HG03103 (cell line): ENCODE measurements at regions not wholly inside any gene's neighbourhood (a gene's known extent, or its start where the extent isn't known, plus 50 kb on each side); places are given as distances from the start of the nearest gene placed in this dataset.

Experiments used
- ATAC-seq: cut with Tn5 transposase; IDR thresholded peaks from one replicate; pipeline ENCODE4 v1.9.1; 2021; ENCODE audit warnings: low read depth; ENCODE audit not compliant: unreplicated experiment

DNA sequence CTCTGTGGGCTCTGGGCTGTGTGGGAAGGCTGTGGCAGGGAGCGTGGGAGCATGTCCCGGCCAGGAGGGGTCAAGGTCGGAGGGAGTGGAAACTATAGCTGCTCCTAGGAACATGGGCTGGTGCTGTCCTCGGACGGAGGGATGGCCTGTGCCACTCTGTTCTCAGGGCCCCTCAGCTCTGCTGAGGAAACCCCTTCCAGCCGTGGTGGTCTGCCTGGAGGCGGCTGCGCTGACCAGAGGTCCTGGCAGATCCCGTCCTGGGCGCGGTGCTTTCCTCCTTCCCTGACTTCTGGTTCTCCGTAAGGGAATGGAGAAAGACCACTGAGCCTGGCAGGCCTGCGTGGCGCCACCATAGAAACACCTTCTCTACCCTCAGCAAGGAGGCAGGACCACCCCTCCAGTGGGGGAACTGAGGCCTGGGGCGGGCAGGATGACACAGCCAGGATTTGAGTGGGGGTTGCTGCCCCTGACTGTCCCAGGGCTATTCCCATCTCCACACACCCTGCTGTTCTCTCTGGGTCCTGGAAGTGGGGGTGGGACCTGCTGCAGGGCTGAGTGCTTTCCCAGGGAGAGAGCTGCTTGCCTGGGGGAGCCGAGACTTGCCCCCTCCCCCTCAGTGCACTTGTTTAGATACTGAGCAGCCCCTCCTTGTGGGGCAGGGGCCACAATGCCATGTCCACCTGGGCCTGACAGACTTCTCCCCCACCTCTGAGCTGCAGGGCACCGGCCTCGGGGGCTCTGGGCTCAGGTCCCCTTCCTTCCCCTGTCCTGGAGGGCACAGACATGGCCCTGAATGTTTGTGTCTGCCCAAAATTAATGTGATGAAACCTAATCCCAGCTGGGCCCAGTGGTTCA lies 301.0 kb upstream of the HS6ST1 start:
- no peak for ATAC-seq

DNA sequence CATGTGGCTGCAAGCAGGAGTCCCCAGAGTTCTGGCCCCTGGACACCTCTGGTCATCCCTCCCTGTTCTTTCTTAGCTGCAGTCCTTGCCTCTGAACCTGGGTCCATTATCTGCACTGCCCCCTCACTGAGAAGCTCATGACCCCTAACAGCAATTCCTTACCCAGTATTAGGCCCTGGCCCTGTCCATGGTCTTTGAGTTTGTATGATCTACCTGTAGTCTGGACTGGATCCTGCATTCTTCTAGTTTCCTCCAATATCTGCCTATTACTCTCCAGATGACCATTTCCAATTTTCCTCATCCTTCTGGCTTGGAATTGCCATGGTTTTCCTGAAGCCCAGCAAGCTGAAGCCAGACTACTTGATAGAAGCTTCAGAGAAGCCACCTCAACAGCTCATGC lies 302.4 kb upstream of the HS6ST1 start:
- ATAC-seq, result no peak

GRCh38 chr2:128622371-128622770 lies 303.7 kb upstream of the HS6ST1 start:
- no peak for ATAC-seq

DNA sequence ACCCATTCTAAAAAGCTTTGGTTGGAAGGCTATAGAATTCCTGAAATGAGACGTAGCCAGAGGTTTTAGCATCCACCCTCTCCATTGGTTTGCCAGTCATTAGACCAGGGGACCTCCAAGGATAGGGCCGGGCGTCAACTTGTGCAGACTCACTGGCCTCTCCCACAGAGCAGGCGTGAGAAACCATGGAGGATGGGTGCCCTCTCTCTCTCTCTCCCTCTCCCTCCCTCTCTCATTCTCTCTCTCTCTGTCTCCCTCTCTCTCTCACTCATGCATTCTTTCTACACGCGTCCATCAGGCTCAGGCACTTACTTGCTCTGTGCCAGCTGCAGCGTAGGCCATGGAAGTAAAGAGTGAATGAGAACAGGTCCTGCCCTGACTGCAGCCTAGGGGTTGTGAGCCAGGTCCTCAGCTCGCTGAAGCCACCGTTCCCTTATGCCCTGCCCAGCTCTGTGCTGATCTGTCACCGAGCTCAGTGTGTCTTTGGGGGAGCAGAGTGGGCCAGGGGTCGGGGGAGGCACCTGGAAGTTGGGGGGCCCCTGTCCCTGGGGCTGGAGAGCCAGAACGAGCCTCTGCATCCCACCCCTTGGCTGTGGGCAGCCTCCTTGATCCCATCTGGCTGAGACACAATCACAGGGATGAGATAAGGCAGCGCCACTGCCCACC lies 304.4 kb upstream of the HS6ST1 start:
- no peak for ATAC-seq

GRCh38 chr2:128623776-128624761 lies 305.4 kb upstream of the HS6ST1 start:
- ATAC-seq, result peak; percentile 87

DNA sequence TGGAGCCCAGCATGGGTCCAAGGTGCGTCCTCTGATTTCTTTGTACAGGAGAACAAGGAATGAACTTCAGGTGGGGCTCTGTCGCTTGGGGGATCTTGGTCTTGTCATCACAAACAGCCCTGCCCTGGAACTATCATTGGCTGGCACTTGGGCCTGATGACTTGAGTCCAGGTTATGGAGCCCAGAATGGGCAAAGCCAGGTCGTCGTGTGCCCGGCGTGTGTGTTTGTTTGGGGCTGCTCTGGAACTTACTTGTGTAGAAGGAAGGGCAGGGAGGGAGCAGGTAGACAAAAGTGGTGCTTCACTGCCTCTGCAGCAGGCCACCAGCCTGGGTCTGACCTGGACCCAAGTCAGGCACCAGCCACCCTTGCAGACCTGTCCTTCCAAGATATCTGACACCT lies 306.3 kb upstream of the HS6ST1 start:
- no peak for ATAC-seq

DNA sequence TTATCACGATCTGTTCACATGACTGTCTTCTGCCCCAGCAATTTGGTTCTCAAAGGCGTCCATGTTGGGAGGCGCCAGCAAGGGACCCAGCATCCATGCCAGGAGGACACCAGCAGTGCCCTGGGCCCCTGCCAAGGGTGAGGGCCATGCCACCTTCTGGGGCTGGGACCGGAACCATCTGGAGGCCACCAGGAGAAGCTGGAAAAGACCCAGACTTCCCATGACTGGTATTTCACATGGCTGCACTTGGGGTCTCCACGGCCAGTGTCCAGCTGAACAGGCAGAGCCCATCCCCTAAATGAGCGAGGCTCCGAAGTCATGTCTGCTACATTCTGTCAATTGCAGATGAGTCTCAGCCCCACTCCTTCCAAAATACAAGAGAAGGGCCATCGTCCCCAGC lies 306.8 kb upstream of the HS6ST1 start:
- ATAC-seq, result no peak

DNA sequence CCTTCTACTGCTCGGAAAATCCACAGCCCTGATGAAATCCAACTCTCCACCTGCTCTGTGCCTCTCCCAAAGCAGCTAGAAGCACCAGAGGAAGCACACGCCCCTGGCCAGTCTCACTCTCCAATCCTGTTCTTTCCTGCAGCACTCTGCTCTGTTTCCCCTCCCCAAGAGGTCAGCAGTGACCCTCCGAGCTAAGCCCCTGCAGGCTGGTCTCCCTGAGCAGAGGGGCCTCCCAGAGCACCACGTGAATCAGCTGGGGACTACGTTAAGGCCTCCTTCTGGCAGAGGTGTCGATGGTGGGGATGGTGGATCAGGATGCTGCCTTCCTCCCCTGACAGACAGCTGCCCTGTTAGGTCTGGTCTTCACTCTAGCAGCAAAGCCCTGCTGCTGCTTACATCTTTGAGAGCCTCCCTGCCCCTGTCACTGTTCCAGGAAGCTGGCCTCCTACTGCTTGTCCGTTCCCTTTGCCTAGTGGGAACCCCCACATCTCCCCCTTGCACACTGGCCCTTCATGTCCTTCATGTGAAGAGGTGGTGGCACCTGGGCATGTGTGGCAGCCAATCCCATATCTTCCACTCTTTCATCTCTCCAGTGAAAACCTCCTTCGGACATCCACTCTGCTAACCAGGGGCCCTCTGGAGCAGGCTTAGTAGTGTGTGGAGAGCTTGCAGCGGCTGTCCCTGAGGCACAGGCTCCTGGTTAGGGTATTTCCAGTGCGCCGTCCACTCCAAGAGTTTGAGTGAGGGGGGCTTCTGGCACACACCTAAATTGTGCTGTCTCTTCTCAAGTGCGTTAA lies 307.5 kb upstream of the HS6ST1 start:
- ATAC-seq, result no peak

GRCh38 chr2:128626760-128627511 lies 308.3 kb upstream of the HS6ST1 start:
- ATAC-seq, result no peak

- ATAC-seq, result no peak
These were observed 309.5 kb upstream of the HS6ST1 start for GRCh38 chr2:128628206-128628605.

DNA sequence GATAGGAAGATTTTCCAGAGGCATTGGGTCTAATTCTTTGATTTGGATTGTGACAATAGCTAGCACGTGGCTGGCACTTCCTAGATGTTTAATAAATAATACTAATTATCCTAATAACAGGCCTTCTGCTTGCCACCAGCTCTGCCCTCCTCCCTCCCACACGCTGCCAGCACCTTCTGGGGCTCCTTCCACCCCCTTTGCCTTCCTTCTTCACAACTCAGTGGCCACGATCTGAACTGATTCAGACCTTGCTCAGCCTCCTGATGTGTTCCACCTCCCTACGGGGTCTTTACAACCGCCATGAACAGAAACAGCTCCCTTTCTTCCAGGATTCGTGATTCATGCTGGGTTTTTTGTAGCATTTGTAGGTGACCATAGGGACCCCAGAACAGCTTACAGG lies 310.3 kb upstream of the HS6ST1 start:
- ATAC-seq, result no peak

GRCh38 chr2:128630974-128631697 lies 312.5 kb upstream of the HS6ST1 start:
- ATAC-seq, result no peak

DNA sequence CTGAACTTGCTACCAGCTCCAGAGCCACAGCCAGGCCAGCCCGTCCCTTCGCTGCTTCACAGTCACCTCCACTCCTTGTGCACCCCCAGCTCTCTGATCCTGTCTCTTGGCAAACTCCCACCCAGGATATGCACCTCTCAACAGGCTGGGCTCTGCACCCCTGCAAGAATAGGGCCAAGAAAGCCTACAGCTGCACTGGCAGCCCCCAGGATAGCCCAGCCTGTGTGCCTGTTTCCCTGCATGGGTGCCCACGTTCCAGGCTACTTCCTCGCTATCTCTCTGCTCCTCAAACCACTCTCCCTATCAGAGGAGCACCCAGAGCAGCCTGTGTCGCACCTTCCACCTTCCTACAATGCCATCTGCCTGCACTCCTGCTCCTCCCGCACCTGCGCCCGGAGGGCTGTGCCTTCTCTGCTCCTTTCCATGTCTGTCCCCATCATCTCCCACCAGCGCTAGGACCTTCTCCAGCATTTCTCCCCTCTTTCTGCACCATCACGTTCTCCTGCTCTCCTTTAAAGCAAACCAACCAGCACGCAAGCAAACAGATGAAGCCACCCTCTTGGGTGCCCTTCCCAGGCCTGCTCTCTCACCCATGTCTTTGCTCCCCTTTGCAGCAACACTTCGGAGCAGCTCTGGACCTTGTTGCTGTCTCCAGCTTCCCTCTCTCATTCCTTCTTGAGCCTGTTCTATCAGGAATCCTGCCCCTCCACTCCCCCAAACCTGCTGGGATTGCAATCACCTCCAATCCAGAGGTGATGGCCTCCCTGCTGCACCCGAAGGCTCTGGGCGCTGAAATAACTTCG lies 313.2 kb upstream of the HS6ST1 start:
- ATAC-seq, result no peak

DNA sequence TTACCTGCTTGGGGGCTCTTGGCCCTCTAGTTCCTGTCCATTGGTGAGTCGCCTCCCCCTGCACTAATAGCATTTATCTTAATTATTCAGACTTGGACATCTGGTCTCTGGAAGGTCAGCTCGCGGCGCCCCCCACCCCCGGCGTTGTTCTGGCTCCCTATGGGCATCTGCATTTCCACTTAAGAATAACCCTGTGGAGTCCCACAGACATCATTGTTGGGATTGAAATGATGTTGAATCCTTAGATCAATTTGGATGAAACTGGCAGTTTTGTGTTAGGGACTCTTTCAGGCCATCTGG lies 313.8 kb upstream of the HS6ST1 start:
- ATAC-seq, result no peak

- no peak for ATAC-seq
These were observed 314.8 kb upstream of the HS6ST1 start for GRCh38 chr2:128633501-128633900.

GRCh38 chr2:128635361-128635900 lies 316.8 kb upstream of the HS6ST1 start:
- ATAC-seq, result no peak

- ATAC-seq, result no peak
These were observed 318.1 kb upstream of the HS6ST1 start for GRCh38 chr2:128636802-128637147.
